CD4-positive, alpha-beta memory T cell (primary cell): ENCODE measurements at regions not wholly inside any gene's neighbourhood (a gene's known extent, or its start where the extent isn't known, plus 50 kb on each side); places are given as distances from the start of the nearest gene placed in this dataset.

Source experiments
- CTCF ChIA-PET: fragments of 350-600 bp; sonication (Branson Sonifier 250); formaldehyde crosslinking; loops from one replicate; lab custom pipeline; 2021; ENCODE audit warnings: inconsistent platforms; ENCODE audit not compliant: partially characterized antibody; lab: Charles Lee
- POLR2A ChIA-PET: fragments of 350-600 bp; sonication (Branson Sonifier 250); formaldehyde crosslinking; loops from one replicate; lab custom pipeline; 2021; ENCODE audit not compliant: partially characterized antibody; lab: Charles Lee
- DNase-seq, 5 donors: peaks; one replicate each; pipeline versions ENCODE4 v3.0.0 to v3.0.0-alpha.2; 2020 to 2022; ENCODE audit warnings: mixed read lengths in 1 of 5
- H3K27ac ChIP-seq: one replicate; pipeline ENCODE4 v1.7.0; 2013; ENCODE audit warnings: low read depth, low read length
- H3K27me3 ChIP-seq: 2 replicates; pipeline ENCODE4 v1.7.0; 2013; ENCODE audit warnings: mild to moderate bottlenecking, low read length, moderate library complexity; ENCODE audit not compliant: insufficient read depth
- H3K36me3 ChIP-seq: 2 replicates; pipeline ENCODE4 v1.7.0; 2013; ENCODE audit warnings: mild to moderate bottlenecking, low read length, moderate library complexity; ENCODE audit not compliant: insufficient read depth
- H3K4me1 ChIP-seq: 2 replicates; pipeline ENCODE4 v1.7.0; 2013; ENCODE audit warnings: mild to moderate bottlenecking, low read length, moderate library complexity; ENCODE audit not compliant: insufficient read depth
- H3K4me3 ChIP-seq, 2 donors: one replicate each; pipeline ENCODE4 v1.7.0; 2013; ENCODE audit warnings: low read length in 2 of 2, mild to moderate bottlenecking in 1 of 2
- H3K9me3 ChIP-seq, 2 donors: one replicate each; pipeline ENCODE4 v1.7.0; 2013; ENCODE audit warnings: low read length in 2 of 2, control low read depth in 1 of 2; ENCODE audit not compliant: control insufficient read depth in 1 of 2
- H3K27ac Mint-ChIP-seq, 7 donors: one replicate each; pipeline ENCODE4 v1.8.0; 2020 to 2021; ENCODE audit warnings: mixed read lengths in 7 of 7, mild to moderate bottlenecking in 6 of 7, inconsistent platforms in 3 of 7, moderate library complexity in 3 of 7
- H3K27me3 Mint-ChIP-seq, 2 donors: one replicate each; pipeline ENCODE4 v1.8.0; 2020 to 2021; ENCODE audit warnings: mixed read lengths in 2 of 2
- H3K36me3 Mint-ChIP-seq, 2 donors: one replicate each; pipeline ENCODE4 v1.8.0; 2020 to 2021; ENCODE audit warnings: mixed read lengths in 2 of 2, inconsistent platforms in 1 of 2, mild to moderate bottlenecking in 1 of 2
- H3K4me1 Mint-ChIP-seq, 4 donors: one replicate each; pipeline ENCODE4 v1.8.0; 2020 to 2021; ENCODE audit warnings: mixed read lengths in 4 of 4, mild to moderate bottlenecking in 1 of 4
- H3K4me3 Mint-ChIP-seq, 8 donors: one replicate each; pipeline ENCODE4 v1.8.0; 2020 to 2021; ENCODE audit warnings: mixed read lengths in 8 of 8, mild to moderate bottlenecking in 7 of 8, moderate library complexity in 6 of 8, inconsistent platforms in 3 of 8
- H3K9me3 Mint-ChIP-seq, 8 donors: one replicate each; pipeline ENCODE4 v1.8.0; 2020 to 2021; ENCODE audit warnings: mixed read lengths in 8 of 8, mild to moderate bottlenecking in 5 of 8, inconsistent platforms in 3 of 8, moderate library complexity in 1 of 8
- intact Hi-C: fragments of 100-400 bp; cut with micrococcal nuclease; formaldehyde crosslinking; loops from one replicate; pipeline ENCODE4 v1.15.1; 2023

DNA sequence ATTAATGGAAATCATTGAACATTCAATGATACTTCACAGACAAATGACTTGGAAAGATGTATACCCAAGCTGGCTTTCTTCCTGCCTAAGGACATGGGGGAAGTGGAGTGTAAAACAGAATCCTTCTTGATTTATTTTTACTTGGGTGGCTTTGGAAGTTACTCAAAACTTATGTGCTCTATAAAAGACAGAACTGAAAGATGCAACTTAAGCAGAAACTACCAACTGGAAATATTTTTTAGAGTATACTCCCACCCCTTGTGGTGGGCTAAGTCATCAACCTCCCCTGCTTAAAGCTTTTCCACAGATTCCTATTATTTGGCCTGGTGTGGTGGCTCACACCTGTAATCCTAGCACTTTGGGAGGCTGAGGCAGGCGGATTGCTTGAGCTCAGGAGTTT is 126.0 kb upstream of the ATP2B1 start:
- H3K9me3 ChIP-seq, result no peaks in the 10 kb centered on the region
- ChIA-PET CTCF (interaction anchor here (0.6 to 1.2 kb wide), 2 partner anchors 38 to 291 kb away, joined by 3 read pairs; no protein-coding TSS in a partner anchor), POLR2A (no interaction called here)
- DNase-seq, result no peak
- no peaks in the 10 kb centered on the region for H3K4me1 ChIP-seq
- peaks cover 0 to 8% (median 5%) of the 10 kb centered on the region in 4 donors for H3K4me1 Mint-ChIP-seq
- H3K27me3 ChIP-seq, result no peaks in the 10 kb centered on the region
- H3K27me3 Mint-ChIP-seq, result no peaks in the 10 kb centered on the region
- no peak overlapping the region for H3K27ac ChIP-seq
- H3K36me3 Mint-ChIP-seq, result no peaks in the 10 kb centered on the region
- peak overlapping the region in 1 of 8 donors; percentile 27 for H3K4me3 Mint-ChIP-seq
- H3K4me3 ChIP-seq, result no peak overlapping the region
- no peaks in the 10 kb centered on the region for H3K36me3 ChIP-seq
- intact Hi-C loops, result no loop called here
- no peaks in the 10 kb centered on the region for H3K9me3 Mint-ChIP-seq
- H3K27ac Mint-ChIP-seq, result no peak overlapping the region

DNA sequence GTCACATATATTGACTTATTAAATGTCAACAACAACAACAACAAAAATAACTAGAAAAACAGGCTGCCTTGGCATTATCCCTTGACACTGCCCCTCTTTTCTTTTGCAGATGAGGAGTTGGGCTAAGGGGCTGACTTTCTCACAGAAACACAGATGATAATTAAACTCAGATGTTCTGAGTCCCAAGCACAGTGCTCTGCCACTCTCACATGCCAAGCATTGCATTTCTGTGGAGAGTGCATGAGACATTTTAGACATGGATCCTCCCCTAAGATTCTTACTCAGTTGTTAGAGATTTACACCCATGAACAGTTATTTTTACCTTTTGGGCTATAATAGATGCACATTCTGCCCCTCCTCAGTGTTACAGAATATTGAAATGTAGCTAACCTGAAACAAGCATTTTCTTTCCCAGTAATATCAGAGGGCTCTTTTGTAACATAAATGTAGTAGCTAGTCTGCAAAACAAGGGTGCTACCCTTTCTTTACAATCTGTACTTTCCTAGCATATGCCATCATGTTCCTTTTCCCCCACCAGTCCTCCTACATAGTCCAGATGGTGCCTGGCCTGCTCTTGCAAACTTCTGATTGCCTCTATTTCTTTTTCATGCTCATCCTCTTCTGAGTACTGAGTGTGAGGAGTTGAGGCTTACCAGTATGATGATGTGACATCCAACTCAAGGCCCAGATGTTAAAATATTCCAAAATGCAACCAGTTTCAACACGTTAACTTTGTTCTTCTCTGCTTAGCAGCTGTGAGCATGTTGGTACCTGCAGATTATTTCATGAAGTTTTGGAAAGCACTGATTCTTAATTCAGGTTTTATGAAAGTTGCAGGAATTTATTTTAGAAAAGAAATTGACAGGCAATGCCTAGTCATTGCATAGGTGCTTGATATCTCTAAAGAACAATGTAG is 125.0 kb upstream of the ATP2B1 start:
- Mint-ChIP-seq H3K9me3 (no peaks in the 10 kb centered on the region), H3K27me3 (no peaks in the 10 kb centered on the region), H3K4me1 (peaks cover 0 to 4% (median 0%) of the 10 kb centered on the region in 4 donors), H3K36me3 (no peaks in the 10 kb centered on the region), H3K27ac (peak overlapping the region in 1 of 7 donors; percentile 0), H3K4me3 (no peak overlapping the region)
- no peaks in the 10 kb centered on the region for H3K36me3 ChIP-seq
- no peaks in the 10 kb centered on the region for H3K27me3 ChIP-seq
- ChIA-PET CTCF (interaction anchor here (0.6 to 0.8 kb wide), 2 partner anchors 9 to 37 kb away, joined by 3 read pairs; no protein-coding TSS in a partner anchor), POLR2A (no interaction called here)
- H3K27ac ChIP-seq, result no peak overlapping the region
- intact Hi-C loops, result no loop called here
- H3K4me3 ChIP-seq, result no peak overlapping the region
- no peaks in the 10 kb centered on the region for H3K4me1 ChIP-seq
- no peaks in the 10 kb centered on the region for H3K9me3 ChIP-seq
- no peak for DNase-seq

DNA sequence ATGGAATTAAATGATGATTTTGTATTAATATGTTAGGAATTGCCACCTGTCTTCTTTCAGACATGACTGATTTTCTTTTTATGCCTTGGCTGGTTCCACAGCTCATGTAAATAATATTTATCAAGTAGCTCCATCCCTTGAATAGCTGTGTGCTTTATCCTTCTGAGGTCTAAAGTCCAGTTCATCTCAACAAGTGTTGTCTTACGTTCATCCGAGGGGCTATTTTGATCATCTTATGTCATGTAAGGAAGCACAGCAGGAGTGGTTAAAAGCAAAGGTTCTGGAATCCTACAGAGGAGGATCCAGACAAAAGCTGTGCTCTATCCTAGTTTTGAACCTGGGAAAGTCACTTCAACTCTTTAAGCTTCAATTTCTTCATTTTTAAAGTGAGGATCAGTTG is 123.7 kb upstream of the ATP2B1 start:
- intact Hi-C loops, result no loop called here
- no peaks in the 10 kb centered on the region for H3K36me3 Mint-ChIP-seq
- no peak overlapping the region for H3K4me3 Mint-ChIP-seq
- Histone ChIP-seq H3K36me3 (no peaks in the 10 kb centered on the region), H3K9me3 (no peaks in the 10 kb centered on the region), H3K27ac (no peak overlapping the region), H3K4me3 (no peak overlapping the region), H3K27me3 (no peaks in the 10 kb centered on the region), H3K4me1 (no peaks in the 10 kb centered on the region)
- no peaks in the 10 kb centered on the region for H3K9me3 Mint-ChIP-seq
- H3K27me3 Mint-ChIP-seq, result no peaks in the 10 kb centered on the region
- DNase-seq, result no peak
- ChIA-PET CTCF (interaction anchor here (1.4 kb wide), 1 partner anchor 9 kb away, joined by 5 read pairs; no protein-coding TSS in a partner anchor), POLR2A (interaction anchor here (0.7 kb wide), 1 partner anchor 124 kb away, joined by 3 read pairs; the partner anchor contains the start of gene ATP2B1)
- no peak overlapping the region for H3K27ac Mint-ChIP-seq
- H3K4me1 Mint-ChIP-seq, result peaks cover 0 to 4% (median 0%) of the 10 kb centered on the region in 4 donors

DNA sequence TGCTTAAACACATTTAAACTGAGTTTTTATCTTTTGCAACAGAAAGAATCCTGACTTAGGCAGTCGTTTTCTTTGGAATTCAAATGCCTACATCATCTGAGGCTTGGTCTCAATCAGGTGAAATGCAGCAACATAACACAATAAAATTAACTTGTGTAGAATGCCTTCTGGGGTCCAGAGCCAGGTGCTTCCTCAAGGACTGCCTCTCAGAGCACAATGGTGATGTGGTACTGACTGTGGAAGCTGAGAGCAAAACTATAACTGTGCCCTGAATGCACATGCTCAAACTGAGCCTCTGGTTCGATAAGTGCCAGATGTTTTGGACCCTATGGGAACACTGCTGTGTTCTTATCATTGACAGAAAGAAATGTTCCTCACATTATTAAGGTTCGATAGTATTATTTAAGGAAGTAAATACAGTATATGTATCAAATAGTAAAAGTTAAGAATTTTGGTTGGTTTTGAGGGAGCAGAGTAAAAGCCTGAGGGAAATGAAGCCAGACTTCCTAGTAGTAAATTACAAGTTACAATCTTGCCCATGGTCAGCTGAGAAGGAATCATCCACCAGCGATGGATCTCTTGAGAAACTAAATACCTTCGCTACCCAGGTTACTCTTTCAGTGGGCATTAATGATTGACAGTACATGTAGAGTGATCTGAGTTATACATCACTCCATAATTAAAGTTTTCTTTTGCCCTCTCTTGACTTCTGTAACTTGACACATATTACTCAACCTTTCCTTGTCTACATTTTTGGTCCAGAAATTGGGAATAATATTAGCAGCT is 122.9 kb upstream of the ATP2B1 start:
- no peak overlapping the region for H3K4me3 ChIP-seq
- Mint-ChIP-seq H3K4me3 (no peak overlapping the region), H3K27ac (no peak overlapping the region), H3K27me3 (no peaks in the 10 kb centered on the region), H3K4me1 (peaks cover under 1 to 6% (median 2%) of the 10 kb centered on the region in 4 donors), H3K36me3 (no peaks in the 10 kb centered on the region), H3K9me3 (no peaks in the 10 kb centered on the region)
- H3K27me3 ChIP-seq, result no peaks in the 10 kb centered on the region
- intact Hi-C loops, result no loop called here
- H3K9me3 ChIP-seq, result no peaks in the 10 kb centered on the region
- ChIA-PET POLR2A (interaction anchor here (0.7 kb wide), 1 partner anchor 123 kb away, joined by 3 read pairs; the partner anchor contains the start of gene ATP2B1), CTCF (interaction anchor here (1.4 kb wide), 1 partner anchor 10 kb away, joined by 5 read pairs; no protein-coding TSS in a partner anchor)
- no peaks in the 10 kb centered on the region for H3K36me3 ChIP-seq
- H3K4me1 ChIP-seq, result peaks cover under 1% of the 10 kb centered on the region
- no peak overlapping the region for H3K27ac ChIP-seq
- no peak for DNase-seq

DNA sequence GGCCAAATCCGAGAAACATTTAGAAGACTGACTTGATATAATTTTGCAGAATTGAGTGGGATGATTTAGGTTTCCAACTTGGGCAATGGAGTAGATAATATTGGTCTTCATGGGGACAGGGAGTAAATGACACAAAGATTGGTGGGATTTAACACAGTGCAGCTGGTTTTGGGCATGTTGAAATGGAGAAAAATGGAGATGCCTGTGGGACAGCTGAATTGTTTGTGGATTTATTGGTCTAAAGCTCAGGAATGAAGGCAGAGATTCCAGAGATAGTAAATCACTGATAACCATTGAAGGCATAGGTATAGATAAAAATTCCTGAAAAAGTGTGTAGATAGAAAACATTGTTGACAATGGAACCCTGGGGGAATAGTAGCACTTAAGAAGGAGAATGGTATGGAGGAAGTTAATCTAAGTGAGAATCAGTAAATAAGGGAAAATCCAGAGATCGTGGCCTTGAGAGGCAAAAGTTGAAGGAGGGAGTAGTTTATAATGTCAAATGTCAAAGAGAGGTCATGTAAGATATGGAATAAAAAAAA is 120.9 kb upstream of the ATP2B1 start:
- ChIA-PET POLR2A (no interaction called here), CTCF (no interaction called here)
- Mint-ChIP-seq H3K36me3 (no peaks in the 10 kb centered on the region), H3K4me1 (peaks cover 13 to 15% (median 15%) of the 10 kb centered on the region in 4 donors), H3K4me3 (no peak overlapping the region), H3K9me3 (no peaks in the 10 kb centered on the region), H3K27ac (peak overlapping the region in 1 of 7 donors; percentile 2), H3K27me3 (no peaks in the 10 kb centered on the region)
- Histone ChIP-seq H3K4me1 (peaks cover 20% of the 10 kb centered on the region), H3K4me3 (no peak overlapping the region), H3K9me3 (no peaks in the 10 kb centered on the region), H3K27me3 (no peaks in the 10 kb centered on the region), H3K36me3 (no peaks in the 10 kb centered on the region), H3K27ac (no peak overlapping the region)
- intact Hi-C loops, result no loop called here
- no peak for DNase-seq

DNA sequence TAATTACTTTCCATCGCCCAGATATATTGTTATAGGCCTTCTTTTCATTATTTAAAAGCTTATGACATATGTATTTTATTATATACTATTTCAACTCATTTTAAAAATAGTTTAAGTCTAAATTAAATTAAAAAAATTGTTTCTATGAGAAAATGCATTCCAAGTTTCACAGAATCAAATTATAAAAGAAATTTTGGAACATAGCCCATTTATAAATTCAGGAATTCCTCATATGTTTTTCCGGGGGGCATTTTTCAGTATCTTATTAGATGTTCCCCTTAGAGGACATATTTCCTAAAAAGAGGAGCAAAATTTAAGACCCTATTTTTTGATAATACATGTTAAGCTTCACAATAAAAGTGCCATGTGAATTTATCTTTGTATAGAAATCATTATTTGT is 119.9 kb upstream of the ATP2B1 start:
- intact Hi-C loops, result no loop called here
- H3K4me1 Mint-ChIP-seq, result peaks cover 13 to 15% (median 15%) of the 10 kb centered on the region in 4 donors
- POLR2A ChIA-PET, result no interaction called here

More for the DNA sequence above, 119.9 kb upstream of the ATP2B1 start:
- no peak overlapping the region for H3K27ac Mint-ChIP-seq
- CTCF ChIA-PET, result no interaction called here
- no peaks in the 10 kb centered on the region for H3K36me3 Mint-ChIP-seq
- Histone ChIP-seq H3K4me3 (no peak overlapping the region), H3K9me3 (no peaks in the 10 kb centered on the region), H3K36me3 (no peaks in the 10 kb centered on the region), H3K4me1 (peaks cover 20% of the 10 kb centered on the region), H3K27ac (no peak overlapping the region), H3K27me3 (no peaks in the 10 kb centered on the region)
- H3K4me3 Mint-ChIP-seq, result no peak overlapping the region
- DNase-seq, result no peak
- H3K27me3 Mint-ChIP-seq, result no peaks in the 10 kb centered on the region
- H3K9me3 Mint-ChIP-seq, result no peaks in the 10 kb centered on the region
